AG09309 (cell line): ENCODE measurements at regions not wholly inside any gene's neighbourhood (a gene's known extent, or its start where the extent isn't known, plus 50 kb on each side); places are given as distances from the start of the nearest gene placed in this dataset.
"Not testable (repeated sequence)": the region's sequence is repeated elsewhere in the genome, so short reads cannot be mapped to it uniquely, and the experiment has no call there.

ENCODE experiments used
- DNase-seq: peaks from one replicate; pipeline ENCODE4 v3.0.0-alpha.2; 2010; ENCODE audit warnings: low read depth
- H3K4me3 ChIP-seq: 2 replicates; pipeline ENCODE4 v1.5.1; 2011; ENCODE audit warnings: mild to moderate bottlenecking, low read depth, low read length, moderate library complexity; ENCODE audit not compliant: control insufficient read depth
- CTCF ChIP-seq: IDR thresholded peaks from 2 replicates; pipeline ENCODE4 v1.5.1; 2011; ENCODE audit warnings: mild to moderate bottlenecking, low read depth, low read length, inconsistent platforms; ENCODE audit not compliant: insufficient read depth, control insufficient read depth; ENCODE audit errors: missing control alignments

GRCh38 chr2:22970284-22970975 is 414.5 kb upstream of the KLHL29 start:
- no peak overlapping the region for H3K4me3 ChIP-seq
- TF ChIP-seq CTCF, result no peak
- no peak for DNase-seq

DNA sequence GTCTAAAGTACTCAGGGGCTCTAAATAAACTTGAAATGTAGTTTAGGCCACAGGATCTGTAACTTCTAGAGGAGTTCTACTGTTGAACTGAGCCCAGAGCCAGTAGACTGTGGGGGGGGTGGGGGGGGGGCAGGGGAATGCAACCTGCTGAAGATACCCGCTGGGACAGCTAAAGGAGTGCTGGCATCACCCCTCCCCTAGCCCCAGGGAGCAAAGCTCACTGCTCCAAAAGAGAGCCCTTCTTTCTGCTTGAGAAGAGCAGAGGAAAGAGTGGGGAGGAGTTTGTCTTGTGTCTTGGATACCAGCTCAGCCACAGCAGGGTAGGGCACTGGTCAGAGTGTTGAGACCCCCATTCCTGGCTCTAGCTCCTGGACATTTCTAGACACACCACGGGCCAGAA is 414.0 kb upstream of the KLHL29 start:
- no peak overlapping the region for H3K4me3 ChIP-seq
- TF ChIP-seq CTCF, result no peak
- no peak for DNase-seq

- no peak for TF ChIP-seq CTCF
- DNase-seq, result no peak
- H3K4me3 ChIP-seq, result no peak overlapping the region
Observed at GRCh38 chr2:22981785-22982184, 403.2 kb upstream of the KLHL29 start.

- H3K4me3 ChIP-seq, DNase-seq: not testable (repeated sequence)
Observed at GRCh38 chr2:22984152-22984551, 400.8 kb upstream of the KLHL29 start.

DNA sequence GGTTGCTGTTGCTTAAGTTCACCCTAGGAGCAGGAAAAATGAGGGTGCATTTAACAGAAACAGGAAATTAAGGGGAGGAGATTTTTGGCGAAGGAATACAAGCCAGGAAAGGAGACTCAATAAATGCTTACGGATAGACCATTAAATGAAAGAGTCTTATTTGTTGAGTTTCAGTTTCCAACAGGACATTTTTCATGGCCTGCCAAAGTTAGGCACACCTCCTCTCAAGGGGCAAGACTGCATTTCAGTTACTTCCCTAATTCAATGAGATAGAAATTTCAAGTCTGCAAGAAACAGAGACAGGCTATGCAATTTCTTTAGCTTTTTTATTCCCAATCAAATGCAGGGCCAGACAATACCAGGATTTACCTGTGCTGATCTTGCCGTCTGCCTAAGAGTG is 394.7 kb upstream of the KLHL29 start:
- DNase-seq, result no peak
- no peak overlapping the region for H3K4me3 ChIP-seq

GRCh38 chr2:22991844-22992243 is 393.1 kb upstream of the KLHL29 start:
- no peak overlapping the region for H3K4me3 ChIP-seq
- no peak for TF ChIP-seq CTCF
- no peak for DNase-seq

More for the DNA sequence above, 394.7 kb upstream of the KLHL29 start:
- no peak for TF ChIP-seq CTCF

GRCh38 chr2:22992441-22992840 is 392.5 kb upstream of the KLHL29 start:
- no peak for DNase-seq
- TF ChIP-seq CTCF, result no peak
- H3K4me3 ChIP-seq, result no peak overlapping the region
